Kidney tubule cell (primary cell): ENCODE measurements at regions not wholly inside any gene's neighbourhood (a gene's known extent, or its start where the extent isn't known, plus 50 kb on each side); places are given as distances from the start of the nearest gene placed in this dataset.
A peak's percentile ranks its signal among the peaks of the same experiment; 100 is the strongest.

ENCODE experiments used
- DNase-seq: peaks from one replicate; pipeline ENCODE4 v3.0.0-alpha.2; 2018; ENCODE audit warnings: low spot score

- peak; percentile 27 for DNase-seq
These were observed 441.6 kb upstream of the FBXO33 start for GRCh38 chr14:39873791-39874190.

- DNase-seq = no peak
These were observed 436.7 kb upstream of the FBXO33 start for GRCh38 chr14:39868949-39869348.

- no peak for DNase-seq
These were observed 436.0 kb upstream of the FBXO33 start for GRCh38 chr14:39868251-39868650.

GRCh38 chr14:39863441-39863840 lies 431.2 kb upstream of the FBXO33 start:
- no peak for DNase-seq

- DNase-seq = no peak
These were observed 429.5 kb upstream of the FBXO33 start for GRCh38 chr14:39861696-39862095.

GRCh38 chr14:39861229-39861600 lies 429.0 kb upstream of the FBXO33 start:
- DNase-seq = no peak

GRCh38 chr14:39860596-39861228 lies 428.5 kb upstream of the FBXO33 start:
- no peak for DNase-seq

- no peak for DNase-seq
These were observed 427.1 kb upstream of the FBXO33 start for GRCh38 chr14:39859314-39859713.

GRCh38 chr14:39857376-39858055 lies 425.3 kb upstream of the FBXO33 start:
- DNase-seq = no peak

- DNase-seq = no peak
These were observed 421.2 kb upstream of the FBXO33 start for GRCh38 chr14:39853441-39853840.

GRCh38 chr14:39851202-39851601 lies 419.0 kb upstream of the FBXO33 start:
- no peak for DNase-seq

- no peak for DNase-seq
These were observed 415.6 kb upstream of the FBXO33 start for GRCh38 chr14:39847852-39848251.

GRCh38 chr14:39847194-39847593 lies 415.0 kb upstream of the FBXO33 start:
- DNase-seq = peak; percentile 73

GRCh38 chr14:39843881-39844280 lies 411.6 kb upstream of the FBXO33 start:
- no peak for DNase-seq

- DNase-seq = peak; percentile 49
These were observed 408.9 kb upstream of the FBXO33 start for GRCh38 chr14:39841088-39841487.

GRCh38 chr14:39827901-39828655 lies 395.8 kb upstream of the FBXO33 start:
- no peak for DNase-seq

- no peak for DNase-seq
These were observed 380.5 kb upstream of the FBXO33 start for GRCh38 chr14:39812532-39813320.

- DNase-seq = no peak
These were observed 375.0 kb upstream of the FBXO33 start for GRCh38 chr14:39807271-39807670.

GRCh38 chr14:39784461-39784860 lies 352.2 kb upstream of the FBXO33 start:
- no peak for DNase-seq

GRCh38 chr14:39781466-39781865 lies 349.2 kb upstream of the FBXO33 start:
- DNase-seq = no peak

GRCh38 chr14:39773387-39774126 lies 341.3 kb upstream of the FBXO33 start:
- DNase-seq = no peak

GRCh38 chr14:39772627-39773026 lies 340.4 kb upstream of the FBXO33 start:
- no peak for DNase-seq
